B cell (primary cell): ENCODE measurements at regions not wholly inside any gene's neighbourhood (a gene's known extent, or its start where the extent isn't known, plus 50 kb on each side); places are given as distances from the start of the nearest gene placed in this dataset.

Source experiments
- CTCF ChIP-seq: fragments of 200-600 bp; IDR thresholded peaks from one replicate; pipeline ENCODE4 v1.8.0; 2022; ENCODE audit warnings: antibody characterized with exemption, mild to moderate bottlenecking
- EZH2 ChIP-seq: IDR thresholded peaks from 2 replicates; pipeline ENCODE4 v1.6.1; 2012; ENCODE audit warnings: borderline replicate concordance, low read depth, mild to moderate bottlenecking, moderate library complexity, low read length; ENCODE audit not compliant: insufficient read depth, poor library complexity, severe bottlenecking

- TF ChIP-seq CTCF (no peak), EZH2 (no peak)
Observed at GRCh38 chr4:180169966-180170365, 2073.2 kb upstream of the TENM3 start.
